T-cell (primary cell): ENCODE measurements at regions not wholly inside any gene's neighbourhood (a gene's known extent, or its start where the extent isn't known, plus 50 kb on each side); places are given as distances from the start of the nearest gene placed in this dataset.

Experiments used
- ATAC-seq, 4 experiments: fragments of 200-7000 bp in 3 of 4; fragments of 150-1000 bp in 1 of 4; cut with Tn5 transposase; replicated peaks in 1 of 4; 1 replicate in 3 of 4; 2 replicates in 1 of 4; pipeline ENCODE4 v1.10.0; 2021; ENCODE audit warnings: moderate library complexity in 3 of 4, mild to moderate bottlenecking in 2 of 4, moderate number of reproducible peaks in 1 of 4
- CTCF ChIA-PET, 2 donors: fragments of 300-600 bp; sonication (Branson Sonifier 250); formaldehyde crosslinking; loops; one replicate each; lab custom pipeline; 2022; ENCODE audit warnings: antibody characterized with exemption in 2 of 2; lab: Charles Lee
- POLR2A ChIA-PET, 2 donors: fragments of 300-600 bp; sonication (Branson Sonifier 250); formaldehyde crosslinking; loops; one replicate each; lab custom pipeline; 2022; ENCODE audit warnings: antibody characterized with exemption in 2 of 2; lab: Charles Lee
- DNase-seq, 35 experiments: peaks; one replicate each; pipeline versions ENCODE4 v3.0.0 to v3.0.0-alpha.2; 2013 to 2023
- H3K27ac ChIP-seq: one replicate; pipeline ENCODE4 v1.5.1; 2013; ENCODE audit warnings: low read length
- H3K27me3 ChIP-seq, 2 experiments: replicated peaks in 1 of 2; 1 replicate in 1 of 2; 2 replicates in 1 of 2; pipeline versions ENCODE4 v1.6.1 to v1.7.0; 2013; ENCODE audit warnings: low read length in 1 of 2, mixed read lengths in 1 of 2; ENCODE audit not compliant: control insufficient read depth in 2 of 2, insufficient read depth in 2 of 2; ENCODE audit errors: extremely low read depth in 1 of 2
- H3K36me3 ChIP-seq, 2 donors: 1 replicate in 1 of 2; 2 replicates in 1 of 2; pipeline versions ENCODE4 v1.6.1 to v1.7.0; 2013; ENCODE audit warnings: low read length in 1 of 2; ENCODE audit not compliant: control insufficient read depth in 2 of 2, insufficient read depth in 1 of 2; ENCODE audit errors: extremely low read depth in 1 of 2
- H3K4me1 ChIP-seq, 2 experiments: 1 replicate in 1 of 2; 2 replicates in 1 of 2; pipeline versions ENCODE4 v1.6.1 to v1.7.0; 2013; ENCODE audit warnings: low read length in 2 of 2, mixed read lengths in 1 of 2; ENCODE audit not compliant: insufficient read depth in 2 of 2, control insufficient read depth in 1 of 2; ENCODE audit errors: extremely low read depth in 1 of 2
- H3K4me3 ChIP-seq, 2 donors: 1 replicate in 1 of 2; 2 replicates in 1 of 2; pipeline versions ENCODE4 v1.5.1 to v1.7.0; 2013; ENCODE audit warnings: mild to moderate bottlenecking in 2 of 2, low read length in 1 of 2, moderate library complexity in 1 of 2; ENCODE audit not compliant: control insufficient read depth in 1 of 2; ENCODE audit errors: extremely low read depth in 1 of 2
- H3K9me3 ChIP-seq: 2 replicates; pipeline ENCODE4 v1.7.0; 2013
- H3K27ac Mint-ChIP-seq, 2 donors: one replicate each; pipeline ENCODE4 v1.8.0; 2020 to 2021; ENCODE audit warnings: mild to moderate bottlenecking in 2 of 2, mixed read lengths in 2 of 2
- H3K27me3 Mint-ChIP-seq, 2 donors: one replicate each; pipeline ENCODE4 v1.8.0; 2021 to 2022; ENCODE audit warnings: mixed read lengths in 2 of 2
- H3K36me3 Mint-ChIP-seq: one replicate; pipeline ENCODE4 v1.8.0; 2021; ENCODE audit warnings: mixed read lengths
- H3K4me1 Mint-ChIP-seq, 3 donors: one replicate each; pipeline ENCODE4 v1.8.0; 2020 to 2022; ENCODE audit warnings: mixed read lengths in 3 of 3, mild to moderate bottlenecking in 1 of 3
- H3K4me3 Mint-ChIP-seq, 3 donors: one replicate each; pipeline ENCODE4 v1.8.0; 2020 to 2022; ENCODE audit warnings: mild to moderate bottlenecking in 3 of 3, mixed read lengths in 3 of 3, moderate library complexity in 3 of 3
- H3K9me3 Mint-ChIP-seq, 3 donors: one replicate each; pipeline ENCODE4 v1.8.0; 2020 to 2022; ENCODE audit warnings: mixed read lengths in 3 of 3
- WGBS: methylation state at CpG from one replicate; pipeline ENCODE4 v1.1.5; 2013; ENCODE audit warnings: missing lambda C conversion rate; ENCODE audit not compliant: insufficient coverage; 5-methylcytosine and 5-hydroxymethylcytosine counted together

DNA sequence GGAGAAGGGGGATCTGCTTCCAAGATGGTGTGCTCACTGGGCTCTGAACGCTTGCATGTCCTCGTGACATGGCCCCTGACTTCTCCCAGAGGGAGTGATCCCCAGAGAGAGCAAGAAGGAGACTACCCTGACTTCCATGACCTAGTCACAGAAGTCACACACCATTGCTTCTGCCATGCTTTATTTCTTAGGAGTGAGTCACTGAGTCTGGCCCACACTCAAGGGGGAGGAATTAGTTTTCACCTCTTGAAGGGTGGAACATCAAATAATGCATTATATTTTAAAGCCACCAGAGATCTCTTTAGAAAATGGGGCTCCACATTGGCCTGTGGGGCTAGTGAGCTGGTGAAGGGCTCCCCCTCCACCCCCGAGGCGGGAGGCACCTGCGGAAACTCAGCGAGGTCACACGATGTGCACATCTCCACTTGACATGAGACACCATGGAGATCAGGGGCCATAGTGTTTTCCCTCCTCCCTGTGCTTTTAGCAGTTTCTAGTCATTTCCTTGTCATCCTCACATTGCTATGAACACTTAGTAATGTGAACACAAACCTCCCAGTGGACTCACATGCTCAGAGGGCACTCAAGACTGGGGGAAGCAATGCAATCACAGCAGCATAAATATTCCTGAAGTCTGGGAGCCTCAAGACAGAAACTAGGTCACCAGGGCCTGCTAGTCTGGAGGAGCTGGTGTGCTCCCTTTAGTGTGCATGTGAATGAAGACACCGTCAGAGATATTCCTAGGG, 87.4 kb upstream of the FZD10 start:
- ChIA-PET CTCF (no interaction called here), POLR2A (no interaction called here)
- no peaks in the 10 kb centered on the region for H3K36me3 Mint-ChIP-seq
- Histone ChIP-seq H3K36me3 (no peaks in the 10 kb centered on the region), H3K27me3 (no peaks in the 10 kb centered on the region), H3K27ac (no peak overlapping the region), H3K4me1 (no peaks in the 10 kb centered on the region), H3K4me3 (no peak overlapping the region), H3K9me3 (no peaks in the 10 kb centered on the region)
- peaks cover 4 to 11% (median 4%) of the 10 kb centered on the region in 3 donors for H3K9me3 Mint-ChIP-seq
- H3K27me3 Mint-ChIP-seq, result peaks cover 0 to 9% of the 10 kb centered on the region in 2 donors
- H3K4me1 Mint-ChIP-seq, result peaks cover 6 to 13% (median 8%) of the 10 kb centered on the region in 3 donors
- H3K4me3 Mint-ChIP-seq, result peak overlapping the region in 1 of 3 donors; percentile 6
- 93% methylated on average over 4 of the region's 8 CpGs for WGBS
- ATAC-seq (no peak), DNase-seq (no peak)
- H3K27ac Mint-ChIP-seq, result no peak overlapping the region

DNA sequence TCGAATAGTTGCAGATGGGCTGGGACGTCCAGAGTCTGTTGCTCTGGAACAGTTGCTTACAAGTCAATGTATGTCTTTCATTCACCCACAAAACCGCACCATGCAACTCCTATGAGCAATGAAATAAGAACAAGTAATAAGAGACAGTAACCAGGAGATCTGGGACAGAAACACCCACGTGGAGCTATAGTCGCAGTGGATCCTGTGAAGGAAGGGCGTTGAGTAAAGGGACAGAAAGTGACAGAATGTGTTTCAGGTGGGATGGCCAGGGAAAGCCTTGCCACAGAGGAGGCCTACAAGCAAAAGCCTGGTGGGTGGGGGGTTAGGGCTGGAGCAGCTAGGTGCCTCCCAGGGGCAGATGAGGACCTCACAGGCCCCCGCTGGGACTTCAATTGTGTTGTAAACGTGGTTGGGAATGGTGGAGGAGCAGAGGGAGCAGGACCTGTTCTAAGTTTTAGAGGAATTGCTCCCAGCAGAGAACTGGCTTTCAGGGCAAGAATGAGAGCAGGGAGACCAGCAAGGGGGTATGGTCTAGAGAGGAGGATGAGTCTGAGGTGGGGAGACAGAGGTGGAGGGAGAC, 86.7 kb upstream of the FZD10 start:
- no peaks in the 10 kb centered on the region for H3K9me3 ChIP-seq
- Mint-ChIP-seq H3K27ac (no peak overlapping the region), H3K27me3 (peaks cover 0 to 9% of the 10 kb centered on the region in 2 donors), H3K4me1 (peaks cover 6 to 13% (median 8%) of the 10 kb centered on the region in 3 donors), H3K9me3 (peaks cover 4 to 11% (median 4%) of the 10 kb centered on the region in 3 donors), H3K36me3 (no peaks in the 10 kb centered on the region), H3K4me3 (peak overlapping the region in 1 of 3 donors; percentile 6)
- H3K27ac ChIP-seq, result no peak overlapping the region
- no peaks in the 10 kb centered on the region for H3K27me3 ChIP-seq
- WGBS, result 66% methylated on average over 4 of the region's 8 CpGs
- ChIA-PET CTCF (no interaction called here), POLR2A (no interaction called here)
- no peak overlapping the region for H3K4me3 ChIP-seq
- H3K36me3 ChIP-seq, result no peaks in the 10 kb centered on the region
- no peaks in the 10 kb centered on the region for H3K4me1 ChIP-seq
- no peak for ATAC-seq
- DNase-seq, result no peak

GRCh38 chr12:130076126-130076525, 86.1 kb upstream of the FZD10 start:
- H3K27me3 Mint-ChIP-seq, result peaks cover 1 to 9% of the 10 kb centered on the region in 2 donors
- H3K4me1 Mint-ChIP-seq, result peaks cover 6 to 13% (median 8%) of the 10 kb centered on the region in 3 donors
- H3K36me3 Mint-ChIP-seq, result no peaks in the 10 kb centered on the region

GRCh38 chr12:130076752-130077151, 85.5 kb upstream of the FZD10 start:
- Mint-ChIP-seq H3K4me1 (peaks cover 6 to 13% (median 8%) of the 10 kb centered on the region in 3 donors), H3K27ac (peak overlapping the region in 1 of 2 donors; percentile 59), H3K36me3 (no peaks in the 10 kb centered on the region), H3K9me3 (peaks cover 4 to 11% (median 4%) of the 10 kb centered on the region in 3 donors), H3K4me3 (peak overlapping the region in 1 of 3 donors; percentile 37), H3K27me3 (peaks cover 1 to 8% of the 10 kb centered on the region in 2 donors)
- ATAC-seq (no peak), DNase-seq (no peak)
- no peak overlapping the region for H3K27ac ChIP-seq
- no peak overlapping the region for H3K4me3 ChIP-seq
- no peaks in the 10 kb centered on the region for H3K27me3 ChIP-seq
- no CpG with 5 or more reads among the region's 5 CpGs for WGBS
- H3K4me1 ChIP-seq, result no peaks in the 10 kb centered on the region
- ChIA-PET POLR2A (interaction anchor here in 1 of 2 donors (0.7 kb wide), 1 partner anchor 41 kb away, joined by 4 read pairs; no protein-coding TSS in a partner anchor), CTCF (no interaction called here)
- no peaks in the 10 kb centered on the region for H3K36me3 ChIP-seq
- H3K9me3 ChIP-seq, result no peaks in the 10 kb centered on the region

More at GRCh38 chr12:130076126-130076525, 86.1 kb upstream of the FZD10 start:
- no peak overlapping the region for H3K27ac ChIP-seq
- ChIA-PET CTCF (no interaction called here), POLR2A (no interaction called here)
- H3K27me3 ChIP-seq, result no peaks in the 10 kb centered on the region
- 63% methylated on average over 2 of the region's 3 CpGs for WGBS
- no peaks in the 10 kb centered on the region for H3K9me3 ChIP-seq
- Mint-ChIP-seq H3K27ac (no peak overlapping the region), H3K4me3 (no peak overlapping the region), H3K9me3 (peaks cover 4 to 11% (median 4%) of the 10 kb centered on the region in 3 donors)
- no peaks in the 10 kb centered on the region for H3K36me3 ChIP-seq
- no peaks in the 10 kb centered on the region for H3K4me1 ChIP-seq
- H3K4me3 ChIP-seq, result no peak overlapping the region
- ATAC-seq, result no peak
- DNase-seq, result no peak

GRCh38 chr12:130078852-130079251, 83.4 kb upstream of the FZD10 start:
- Histone ChIP-seq H3K36me3 (no peaks in the 10 kb centered on the region), H3K4me3 (no peak overlapping the region), H3K27me3 (peaks cover 0 to 6% of the 10 kb centered on the region in 2 experiments), H3K27ac (no peak overlapping the region), H3K9me3 (no peaks in the 10 kb centered on the region), H3K4me1 (no peaks in the 10 kb centered on the region)
- ATAC-seq (no peak), DNase-seq (no peak)
- H3K4me1 Mint-ChIP-seq, result peaks cover 6 to 13% (median 8%) of the 10 kb centered on the region in 3 donors
- no peaks in the 10 kb centered on the region for H3K36me3 Mint-ChIP-seq
- CTCF ChIA-PET, result no interaction called here
- H3K27me3 Mint-ChIP-seq, result peaks cover 1 to 4% of the 10 kb centered on the region in 2 donors
- POLR2A ChIA-PET, result interaction anchor here in 1 of 2 donors (0.7 kb wide), 1 partner anchor 11 kb away, joined by 3 read pairs; no protein-coding TSS in a partner anchor
- H3K9me3 Mint-ChIP-seq, result peaks cover 4 to 11% (median 4%) of the 10 kb centered on the region in 3 donors
- no peak overlapping the region for H3K4me3 Mint-ChIP-seq
- WGBS, result no CpG with 5 or more reads among the region's 3 CpGs
- H3K27ac Mint-ChIP-seq, result no peak overlapping the region

- WGBS, result 87% methylated on average over 4 of the region's 7 CpGs
- no peak for ATAC-seq
- Histone ChIP-seq H3K9me3 (no peaks in the 10 kb centered on the region), H3K4me1 (no peaks in the 10 kb centered on the region), H3K36me3 (no peaks in the 10 kb centered on the region), H3K27ac (no peak overlapping the region), H3K4me3 (no peak overlapping the region), H3K27me3 (peaks cover 0 to 8% of the 10 kb centered on the region in 2 experiments)
- Mint-ChIP-seq H3K27me3 (peaks cover 1 to 4% of the 10 kb centered on the region in 2 donors), H3K36me3 (no peaks in the 10 kb centered on the region), H3K4me3 (no peak overlapping the region), H3K27ac (no peak overlapping the region), H3K4me1 (peaks cover 6 to 15% (median 8%) of the 10 kb centered on the region in 3 donors), H3K9me3 (peaks cover 4 to 11% (median 4%) of the 10 kb centered on the region in 3 donors)
- no peak for DNase-seq
- CTCF ChIA-PET, result no interaction called here
- POLR2A ChIA-PET, result interaction anchor here in 1 of 2 donors (0.7 kb wide), 1 partner anchor 10 kb away, joined by 3 read pairs; no protein-coding TSS in a partner anchor
These were observed 83.0 kb upstream of the FZD10 start for GRCh38 chr12:130079279-130079678.
